K562 (cell line): ENCODE measurements at regions not wholly inside any gene's neighbourhood (a gene's known extent, or its start where the extent isn't known, plus 50 kb on each side); places are given as distances from the start of the nearest gene placed in this dataset.
A peak's percentile ranks its signal among the peaks of the same experiment; 100 is the strongest.

ENCODE experiments used
- BACH1 ChIP-seq: fragments of 200-800 bp; sonication (Bioruptor generic); IDR thresholded peaks from 2 replicates; pipeline ENCODE4 v1.6.1; 2016; ENCODE audit warnings: missing genetic modification characterization, missing compliant biosample characterization
- CBX1 ChIP-seq: sonication (generic); IDR thresholded peaks from 2 replicates; pipeline ENCODE4 v1.6.1; 2016; ENCODE audit warnings: antibody characterized with exemption, low read depth, mild to moderate bottlenecking
- CHCHD3 ChIP-seq: fragments of 250-450 bp; sonication (Bioruptor Pico); IDR thresholded peaks from 2 replicates; pipeline ENCODE4 v2.1.2; 2022; ENCODE audit warnings: mild to moderate bottlenecking
- E2F3 ChIP-seq: fragments of 250-450 bp; sonication (Bioruptor Pico); IDR thresholded peaks from 2 replicates; pipeline ENCODE4 v1.4.0; 2020; ENCODE audit warnings: mild to moderate bottlenecking
- FOXP4 ChIP-seq: sonication (generic); formaldehyde crosslinking; IDR thresholded peaks from 2 replicates; pipeline ENCODE4 v1.8.0; 2022; ENCODE audit warnings: mild to moderate bottlenecking, missing genetic modification reagents, borderline replicate concordance
- NFIX ChIP-seq: fragments of 250-450 bp; sonication (Bioruptor Pico); IDR thresholded peaks from 2 replicates; pipeline ENCODE4 v1.4.0; 2020; ENCODE audit warnings: low read depth, mild to moderate bottlenecking, moderate library complexity
- NR2C1 ChIP-seq, 2 experiments: fragments of 450-650 bp; IDR thresholded peaks; 2 replicates each; pipeline ENCODE4 v1.6.1; 2017; ENCODE audit warnings: mild to moderate bottlenecking in 2 of 2, antibody characterized with exemption in 1 of 2, inconsistent platforms in 1 of 2, missing compliant biosample characterization in 1 of 2, missing genetic modification characterization in 1 of 2
- PYGO2 ChIP-seq: fragments of 450-650 bp; IDR thresholded peaks from 2 replicates; pipeline ENCODE4 v1.6.1; 2016; ENCODE audit warnings: mild to moderate bottlenecking, missing genetic modification characterization, moderate library complexity, missing compliant biosample characterization
- RNF2 ChIP-seq: sonication (generic); IDR thresholded peaks from 2 replicates; pipeline ENCODE4 v1.6.1; 2016
- RREB1 ChIP-seq: fragments of 250-450 bp; sonication (Bioruptor Pico); IDR thresholded peaks from 2 replicates; pipeline ENCODE4 v1.4.0; 2020
- TAF9B ChIP-seq: fragments of 450-650 bp; IDR thresholded peaks from 2 replicates; pipeline ENCODE4 v1.6.1; 2018; ENCODE audit warnings: mild to moderate bottlenecking; ENCODE audit not compliant: partially characterized antibody
- TCF7 ChIP-seq: sonication (generic); IDR thresholded peaks from 2 replicates; pipeline ENCODE4 v1.6.1; 2016; ENCODE audit warnings: antibody characterized with exemption, borderline replicate concordance
- TEAD4 ChIP-seq, 2 experiments: sonication (generic) in 1 of 2; formaldehyde crosslinking in 1 of 2; IDR thresholded peaks; 2 replicates each; pipeline versions ENCODE4 v1.6.1 to v1.8.0; 2012 to 2022; ENCODE audit warnings: borderline replicate concordance in 1 of 2, inconsistent platforms in 1 of 2, low read length in 1 of 2, mild to moderate bottlenecking in 1 of 2, missing genetic modification reagents in 1 of 2
- TFAP4 ChIP-seq: sonication (generic); formaldehyde crosslinking; IDR thresholded peaks from 2 replicates; pipeline ENCODE4 v1.8.0; 2022; ENCODE audit warnings: missing genetic modification reagents, mild to moderate bottlenecking, moderate library complexity, borderline replicate concordance
- USF2 ChIP-seq: sonication (generic); formaldehyde crosslinking; IDR thresholded peaks from 2 replicates; pipeline ENCODE4 v1.5.0; 2020; ENCODE audit warnings: missing genetic modification reagents
- ZNF277 ChIP-seq: fragments of 250-450 bp; sonication (Bioruptor Pico); IDR thresholded peaks from 2 replicates; pipeline ENCODE4 v1.8.0; 2022; ENCODE audit warnings: inconsistent platforms, mild to moderate bottlenecking, moderate library complexity, borderline replicate concordance
- ZNF384 ChIP-seq: IDR thresholded peaks from 2 replicates; pipeline ENCODE4 v1.6.1; 2012; ENCODE audit warnings: low read depth, low read length, improper control_type of control experiment

- TF ChIP-seq CBX1 (no peak), TAF9B (no peak), NFIX (CRISPR knock-in tag) (no peak), TEAD4 (IDR thresholded peaks at IDR 0.05; ENCODE audit: low read length) (peak; percentile 45; the same call in 1 of the 2 replicates), TEAD4 (CRISPR knock-in tag; IDR thresholded peaks at IDR 0.05; ENCODE audit: borderline replicate concordance) (no peak), E2F3 (no peak), RREB1 (CRISPR knock-in tag) (no peak), NR2C1 (IDR thresholded peaks at IDR 0.05) (no peak), NR2C1 (tag; IDR thresholded peaks at IDR 0.05) (no peak), ZNF277 (no peak), CHCHD3 (no peak), PYGO2 (tag) (no peak), RNF2 (no peak; the same call in 1 of the 2 replicates), USF2 (CRISPR knock-in tag) (no peak), FOXP4 (CRISPR knock-in tag) (no peak), TFAP4 (CRISPR knock-in tag) (0 out of 2 replicates have a peak, but pooled peaks have one; percentile 39), ZNF384 (peak; percentile 95), BACH1 (tag) (no peak; the same call in 1 of the 2 replicates), TCF7 (no peak)
These were observed 63.2 kb upstream of the SPPL2A start (continued) for GRCh38 chr15:50828610-50829206.
